ENCODE measurements at regions not wholly inside any gene's neighbourhood (a gene's known extent, or its start where the extent isn't known, plus 50 kb on each side); places are given as distances from the start of the nearest gene placed in this dataset.

GRCh38 chr4:74845834-74846233 is 51.5 kb upstream of the BTC start:
- H3K18ac ChIP-seq (ENCODE audit: low read depth, low read length): no peak overlapping the region
- ATAC-seq (ENCODE audit: low read depth): no peak
- no peak overlapping the region for H3K56ac ChIP-seq (ENCODE audit: extremely low read depth, insufficient read depth, low read length)
- no peak overlapping the region for H2BK15ac ChIP-seq (ENCODE audit: low read depth, low read length)
- no peak overlapping the region for H2AFZ ChIP-seq (replicated peaks; ENCODE audit: low read length, poor library complexity)
- dilution Hi-C loops (cut with HindIII; ENCODE audit: low sequenced_read_pairs, unreplicated experiment) (no loop called here), in situ Hi-C loops (cut with MboI; ENCODE audit: low sequenced_read_pairs) (no loop called here), intact Hi-C loops (cut with micrococcal nuclease) (no loop called here)
- no peaks in the 10 kb centered on the region for H3K9me1 ChIP-seq (ENCODE audit: insufficient read depth, low read length)
- no peak overlapping the region for H3K27ac ChIP-seq (ENCODE audit: insufficient read depth, low read length)
- H2AK9ac ChIP-seq (replicated peaks; ENCODE audit: low read depth, low read length, poor library complexity): no peak overlapping the region
- no peak for DNase-seq
- H3K4me3 ChIP-seq (ENCODE audit: insufficient read depth, low read depth, low read length): no peak overlapping the region
- no peak overlapping the region for H3K14ac ChIP-seq (replicated peaks; ENCODE audit: low read depth, low read length)
- H3K36me3 ChIP-seq (ENCODE audit: control insufficient read depth, insufficient read depth, low read length): no peaks in the 10 kb centered on the region
- no peak overlapping the region for H3K4me2 ChIP-seq (ENCODE audit: low read depth, low read length)
- H3K9ac ChIP-seq (ENCODE audit: low read depth, low read length): no peak overlapping the region
- no peak overlapping the region for H2BK5ac ChIP-seq (ENCODE audit: low read depth, low read length, poor library complexity, severe bottlenecking)
- no peaks in the 10 kb centered on the region for H4K20me1 ChIP-seq (ENCODE audit: insufficient read depth, low read length)
- no peak overlapping the region for H4K91ac ChIP-seq (ENCODE audit: insufficient read depth, low read depth, low read length)
- no peaks in the 10 kb centered on the region for H3K4me1 ChIP-seq (ENCODE audit: control insufficient read depth, insufficient read depth, low read length)
- TF ChIP-seq CEBPB (IDR thresholded peaks at IDR 0.05; ENCODE audit: low read depth, low read length): no peak
- no peak for TF ChIP-seq SMC3 (IDR thresholded peaks at IDR 0.05; ENCODE audit: low read depth, low read length)
- no peak for TF ChIP-seq NFE2L2 (IDR thresholded peaks at IDR 0.05; ENCODE audit: low read depth, low read length)
- no peak for TF ChIP-seq POLR2A (IDR thresholded peaks at IDR 0.05; ENCODE audit: low read depth, low read length)
- no TSS peak for BruUV-seq (replicated peaks)
- H2AK5ac ChIP-seq (ENCODE audit: low read depth, low read length): no peak overlapping the region
- no peaks in the 10 kb centered on the region for H3K9me3 ChIP-seq (ENCODE audit: control insufficient read depth, insufficient read depth, low read length)
- POLR2A ChIA-PET (ENCODE audit: unreplicated experiment): no interaction called here
- H3K27me3 ChIP-seq (ENCODE audit: control insufficient read depth, insufficient read depth, low read length): no peaks in the 10 kb centered on the region; the same call in 1 of the 2 replicates
- H4K8ac ChIP-seq (ENCODE audit: low read depth in 2 of 2, low read length in 2 of 2): no peak overlapping the region
- no peak overlapping the region for H2BK120ac ChIP-seq (ENCODE audit: low read depth, low read length)
- H4K5ac ChIP-seq (ENCODE audit: low read depth, low read length): no peak overlapping the region
- CTCF ChIA-PET: no interaction called here
- H2BK20ac ChIP-seq (ENCODE audit: low read depth, low read length): no peak overlapping the region
- H3K79me1 ChIP-seq (ENCODE audit: low read depth in 1 of 2, low read length in 2 of 2): no peaks in the 10 kb centered on the region
- WGBS, 2 experiments (ENCODE audit: extremely low coverage in 2 of 2, insufficient read length in 1 of 2): no CpG with 5 or more reads among the region's 1 CpG
- H3K23ac ChIP-seq (ENCODE audit: low read depth, low read length): no peak overlapping the region
- H3K4ac ChIP-seq (ENCODE audit: low read depth, low read length): no peak overlapping the region
